ENCODE measurements at regions not wholly inside any gene's neighbourhood (a gene's known extent, or its start where the extent isn't known, plus 50 kb on each side); places are given as distances from the start of the nearest gene placed in this dataset.

DNA sequence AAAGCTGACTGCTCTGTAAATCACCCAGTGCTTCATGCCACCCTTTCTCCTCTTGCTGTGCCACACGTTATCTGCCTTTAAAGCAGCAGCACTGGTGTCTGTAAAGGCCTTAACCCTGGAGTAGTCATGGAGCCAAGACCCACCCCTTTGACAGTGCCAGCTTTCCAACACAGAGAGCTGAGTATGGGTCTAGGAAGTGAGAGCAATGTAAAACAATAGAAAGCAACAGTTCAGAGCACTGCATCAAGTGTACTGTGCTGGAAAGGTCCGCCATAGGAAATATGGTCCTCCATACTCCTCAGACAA lies 139.5 kb downstream of the DAD1 start:
- DNase-seq = no peak

DNA sequence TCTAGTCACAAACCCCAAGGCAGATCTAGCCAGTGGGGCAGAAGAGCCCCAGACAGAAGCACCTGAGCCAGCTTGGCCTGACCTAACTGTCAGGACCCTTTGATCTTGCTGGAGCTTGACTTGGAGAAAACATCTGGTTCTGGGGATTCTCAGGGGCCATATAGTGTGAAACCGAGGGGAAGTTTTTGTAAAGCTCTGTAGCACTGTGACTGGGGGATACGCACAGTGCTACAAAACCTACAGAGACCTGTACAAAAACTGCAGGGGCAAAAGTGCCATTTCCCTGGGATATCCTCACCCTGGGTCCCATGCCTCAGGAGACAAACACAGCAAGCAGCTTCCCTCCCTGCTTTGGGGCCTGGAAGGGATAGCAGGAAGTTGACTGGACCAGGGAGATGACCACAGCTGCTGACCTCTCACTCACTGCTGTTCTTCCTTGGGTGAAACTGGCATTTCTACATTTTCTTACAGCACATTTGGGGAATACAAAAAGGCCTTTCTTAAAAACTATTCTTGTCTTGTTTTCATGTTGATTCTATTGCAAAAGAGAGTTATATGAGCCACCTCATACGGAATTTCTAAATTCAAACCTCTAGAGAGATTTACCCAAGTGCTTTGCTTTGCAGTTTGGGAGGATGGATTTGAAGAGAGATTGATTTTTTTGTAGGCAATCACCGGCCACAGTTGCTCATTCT lies 140.0 kb downstream of the DAD1 start:
- no peak for DNase-seq

DNA sequence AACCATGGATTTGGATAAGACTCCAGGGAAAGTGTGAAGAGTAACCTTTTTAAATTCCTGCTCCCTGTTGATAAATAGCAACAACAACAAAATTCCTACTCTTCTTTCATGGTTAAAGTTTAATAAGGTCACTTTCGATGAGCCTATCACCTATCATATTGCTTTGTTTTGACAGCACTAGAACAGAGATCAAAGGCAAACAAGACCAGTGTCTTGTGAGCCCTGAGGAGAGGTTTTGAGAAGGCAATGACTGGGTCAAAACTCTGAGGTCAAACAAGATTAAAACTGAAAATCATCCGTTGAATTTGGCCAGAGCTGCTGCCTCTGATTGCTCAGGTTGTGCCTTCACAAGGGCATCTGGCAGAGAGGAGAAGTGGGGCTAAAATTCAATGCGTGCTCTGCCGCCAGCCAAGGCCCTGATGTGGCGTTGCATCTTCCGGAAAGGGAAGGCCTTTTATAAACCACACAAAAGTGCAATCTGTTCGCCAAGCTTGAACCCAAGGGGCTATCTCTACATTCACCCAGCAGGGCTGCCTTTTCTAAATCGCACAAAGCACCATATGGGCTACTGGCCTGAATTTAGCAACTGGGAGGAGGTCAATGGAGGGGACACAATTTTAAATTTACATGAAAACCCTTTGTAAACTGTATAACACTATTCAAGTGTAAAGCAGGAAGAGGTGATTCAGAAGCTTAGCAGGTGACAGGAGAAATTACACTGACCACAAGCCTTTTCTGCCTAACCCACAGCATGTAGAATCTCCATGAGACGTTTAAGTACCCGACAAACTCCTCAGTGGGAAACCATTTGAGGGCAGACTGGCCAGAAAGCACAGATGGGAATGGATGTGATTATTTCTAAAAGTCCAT lies 140.8 kb downstream of the DAD1 start:
- DNase-seq = no peak

GRCh38 chr14:22438742-22439141 lies 150.3 kb downstream of the DAD1 start:
- DNase-seq = no peak

DNA sequence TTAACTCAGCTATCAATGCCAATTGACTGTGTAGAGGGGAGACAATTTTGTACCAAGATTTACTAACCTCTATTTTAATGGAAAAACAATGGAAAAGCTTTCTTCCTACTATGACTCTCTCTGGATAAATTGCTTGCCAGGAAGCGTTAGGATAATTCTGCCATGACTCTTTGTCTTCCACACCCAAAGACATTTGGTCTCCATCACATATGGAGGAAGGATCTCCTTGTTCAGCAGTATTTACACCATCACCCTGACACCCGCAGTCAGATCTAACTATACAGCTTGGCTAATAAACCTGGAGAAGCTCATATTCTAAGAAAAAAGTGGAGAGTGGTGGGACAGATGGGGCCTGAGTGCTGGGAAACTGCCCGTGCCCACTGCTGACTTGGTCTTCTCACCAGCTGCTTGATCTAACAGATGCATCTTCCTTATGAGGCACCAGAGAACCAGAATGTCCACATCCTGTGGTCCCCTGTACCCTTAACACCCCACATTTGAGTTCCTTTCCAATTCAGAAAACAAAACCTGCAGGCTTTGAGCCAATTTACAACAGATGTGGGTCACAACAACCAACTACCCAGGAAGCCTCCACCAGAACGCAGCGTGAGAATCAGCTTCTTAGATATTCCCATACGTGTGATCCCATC lies 154.0 kb downstream of the DAD1 start:
- no peak for DNase-seq

- no peak for DNase-seq
These were observed 155.0 kb downstream of the DAD1 start for GRCh38 chr14:22434030-22434429.

- no peak for DNase-seq
These were observed 156.0 kb downstream of the DAD1 start for GRCh38 chr14:22433069-22433468.

GRCh38 chr14:22432348-22432976 lies 156.6 kb downstream of the DAD1 start:
- DNase-seq = no peak

DNA sequence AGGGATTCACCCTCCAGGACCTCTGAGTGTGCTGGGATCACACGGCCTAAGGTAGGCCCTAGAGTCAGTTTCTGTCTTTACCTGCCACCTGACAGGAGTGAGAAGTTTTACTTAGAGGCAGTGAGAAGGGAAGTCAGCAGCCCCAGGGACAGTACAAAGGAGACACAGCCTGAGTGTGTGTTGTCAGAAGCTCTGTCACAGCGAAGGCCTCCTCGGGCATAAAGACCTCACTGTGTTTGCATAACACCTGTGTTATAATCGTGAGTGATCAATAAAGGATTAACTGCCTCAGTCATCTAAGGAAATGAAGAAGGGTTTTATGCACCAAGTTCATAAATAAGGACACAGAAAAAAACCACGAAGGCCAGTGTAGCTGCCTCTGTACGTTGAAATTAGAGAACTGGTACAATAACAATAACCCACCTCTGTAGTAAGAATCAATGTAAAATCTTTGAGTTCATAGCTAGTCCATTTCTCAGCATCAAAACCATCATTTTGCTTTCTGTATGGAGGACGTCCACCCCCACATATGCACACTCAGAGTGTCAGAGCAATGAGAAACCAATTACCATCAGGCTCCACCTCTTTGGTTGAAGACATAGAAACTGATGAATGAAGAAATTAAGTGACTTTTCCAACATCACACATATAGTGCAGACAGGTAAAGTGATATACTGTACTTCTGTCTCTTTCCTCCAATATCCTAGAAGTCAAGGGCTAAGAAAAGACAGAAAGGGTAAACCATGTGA lies 159.3 kb downstream of the DAD1 start:
- no peak for DNase-seq

- DNase-seq = no peak
These were observed 160.2 kb downstream of the DAD1 start for GRCh38 chr14:22428700-22429291.

- no peak for DNase-seq
These were observed 161.2 kb downstream of the DAD1 start for GRCh38 chr14:22427771-22428231.

DNA sequence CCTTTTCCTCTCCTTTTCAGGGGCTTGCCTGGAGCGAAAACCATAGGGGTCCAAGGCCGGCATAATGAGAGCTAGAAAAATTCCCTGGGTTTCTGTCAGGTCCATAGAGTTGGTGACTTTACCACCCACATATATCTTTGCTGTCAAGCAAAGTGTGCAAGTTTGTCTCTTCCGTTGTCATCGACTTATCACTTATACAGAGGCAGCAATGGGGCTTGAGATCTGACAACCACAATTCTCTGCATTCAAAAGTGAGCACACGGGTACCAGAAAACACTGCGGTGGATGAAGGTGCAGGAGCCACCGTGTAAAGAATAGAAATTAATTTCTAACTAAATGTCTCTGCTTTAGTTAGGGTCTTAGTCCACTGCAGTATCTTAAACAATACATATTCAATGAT lies 162.3 kb downstream of the DAD1 start:
- DNase-seq = no peak

DNA sequence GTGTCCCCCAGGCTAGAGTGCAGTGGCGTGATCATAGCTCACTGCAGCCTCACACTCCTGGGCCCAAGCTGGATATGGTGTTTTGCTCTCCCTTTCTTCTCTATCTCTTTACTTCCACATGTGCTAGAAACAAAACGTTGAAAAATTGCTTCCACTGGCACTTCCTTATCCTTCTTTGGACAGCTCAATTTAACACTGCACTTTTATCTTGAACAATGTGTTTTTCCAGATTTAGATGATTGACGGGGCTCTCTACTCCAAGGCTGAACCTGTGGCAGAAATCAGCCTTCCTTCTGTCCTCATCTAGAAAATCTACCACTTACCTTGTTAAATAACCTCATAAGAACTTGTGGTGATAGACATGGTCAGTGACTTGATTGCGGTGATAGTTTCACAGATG lies 165.1 kb downstream of the DAD1 start:
- DNase-seq = no peak

GRCh38 chr14:22422238-22422637 lies 166.8 kb downstream of the DAD1 start:
- no peak for DNase-seq

- no peak for DNase-seq
These were observed 168.3 kb downstream of the DAD1 start for GRCh38 chr14:22420598-22421186.

- no peak for DNase-seq
These were observed 169.4 kb downstream of the DAD1 start for GRCh38 chr14:22419620-22420019.

DNA sequence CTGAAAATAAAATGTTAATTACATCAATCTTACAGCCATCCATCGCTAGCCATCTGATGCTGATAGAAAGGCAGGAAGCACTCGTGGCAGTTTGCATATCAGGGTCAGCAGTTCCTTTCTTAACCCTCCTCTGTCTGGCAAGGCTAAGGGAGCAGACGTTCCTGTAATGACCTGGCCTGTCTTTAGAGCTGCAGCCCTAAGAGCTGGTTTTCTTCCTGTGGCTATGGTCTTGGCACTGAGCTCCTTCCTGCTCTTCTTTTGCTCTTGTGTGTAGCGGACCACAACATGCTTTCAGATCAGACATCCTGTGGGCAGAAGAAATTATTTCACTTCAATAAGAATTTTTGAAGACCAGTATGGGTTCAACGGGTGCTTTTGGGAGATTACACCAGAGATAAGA lies 170.4 kb downstream of the DAD1 start:
- DNase-seq = no peak

DNA sequence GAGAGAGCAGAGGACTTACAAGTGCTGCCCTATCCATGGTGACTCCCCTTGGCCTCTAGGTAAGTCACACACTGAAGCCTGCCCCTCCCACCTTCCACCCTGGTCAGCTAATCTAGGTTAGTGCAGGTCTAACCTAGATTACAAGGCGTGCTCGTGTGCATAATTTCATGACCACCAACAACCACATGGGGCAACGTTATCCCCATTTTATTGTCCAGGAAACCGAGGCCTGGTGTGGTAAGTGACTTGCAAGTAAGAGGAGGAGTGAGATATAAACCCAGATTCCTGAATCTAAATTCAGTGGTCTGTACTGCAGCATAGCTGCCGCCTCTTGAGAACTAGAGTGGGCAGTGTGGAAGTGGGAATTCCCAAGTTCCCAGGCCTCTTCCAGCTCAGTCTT lies 171.1 kb downstream of the DAD1 start:
- no peak for DNase-seq

DNA sequence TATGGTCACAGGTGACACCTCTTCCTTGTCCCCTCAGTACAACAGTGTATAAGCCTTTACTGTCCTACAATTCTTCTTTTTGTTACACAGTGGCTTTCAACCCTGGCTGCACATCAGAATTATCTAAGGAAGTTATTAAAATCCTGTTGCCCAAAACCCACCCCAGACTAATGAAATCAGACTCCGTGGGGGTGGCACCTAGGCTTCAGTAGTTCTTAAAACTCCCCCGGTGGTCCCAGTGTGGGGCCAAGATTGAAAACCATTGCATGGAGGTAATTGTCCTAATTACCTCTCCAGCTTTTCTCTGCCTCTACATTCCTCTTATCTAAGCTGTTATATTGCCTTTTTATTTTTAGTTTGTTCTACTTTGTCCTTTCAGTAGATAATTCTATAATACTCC lies 172.8 kb downstream of the DAD1 start:
- no peak for DNase-seq

GRCh38 chr14:22415605-22415959 lies 173.4 kb downstream of the DAD1 start:
- DNase-seq = no peak

GRCh38 chr14:22414876-22415604 lies 174.0 kb downstream of the DAD1 start:
- no peak for DNase-seq

Data from T1000 (cell line).